GM12891 (cell line): ENCODE measurements at regions not wholly inside any gene's neighbourhood (a gene's known extent, or its start where the extent isn't known, plus 50 kb on each side); places are given as distances from the start of the nearest gene placed in this dataset.

Experiments used
- DNase-seq: peaks from one replicate; pipeline ENCODE4 v3.0.0; 2011; ENCODE audit warnings: low spot score; ENCODE audit not compliant: insufficient read length
- FAIRE-seq: peaks from 2 replicates; lab custom pipeline; 2011; peaks lifted over from hg19 to GRCh38; lab: Jason Lieb, UNC
- PAX5 ChIP-seq: IDR thresholded peaks from 2 replicates; pipeline ENCODE4 v1.6.1; 2011; ENCODE audit warnings: low read length, moderate library complexity, mild to moderate bottlenecking; ENCODE audit not compliant: insufficient read depth, severe bottlenecking
- POLR2A ChIP-seq: IDR thresholded peaks from 2 replicates; pipeline ENCODE4 v1.6.1; 2011; ENCODE audit warnings: low read depth, low read length, control low read depth
- POLR2AphosphoS5 ChIP-seq: IDR thresholded peaks from 2 replicates; pipeline ENCODE4 v1.6.1; 2011; ENCODE audit warnings: low read depth, low read length, control low read depth
- POU2F2 ChIP-seq: IDR thresholded peaks from 2 replicates; pipeline ENCODE4 v1.6.1; 2011; ENCODE audit warnings: low read depth, mild to moderate bottlenecking, control low read depth, low read length, moderate library complexity
- SPI1 ChIP-seq: IDR thresholded peaks from 2 replicates; pipeline ENCODE4 v1.6.1; 2011; ENCODE audit warnings: low read depth, low read length, control low read depth
- TAF1 ChIP-seq: IDR thresholded peaks from 2 replicates; pipeline ENCODE4 v1.6.1; 2011; ENCODE audit warnings: low read depth, low read length, control low read depth

DNA sequence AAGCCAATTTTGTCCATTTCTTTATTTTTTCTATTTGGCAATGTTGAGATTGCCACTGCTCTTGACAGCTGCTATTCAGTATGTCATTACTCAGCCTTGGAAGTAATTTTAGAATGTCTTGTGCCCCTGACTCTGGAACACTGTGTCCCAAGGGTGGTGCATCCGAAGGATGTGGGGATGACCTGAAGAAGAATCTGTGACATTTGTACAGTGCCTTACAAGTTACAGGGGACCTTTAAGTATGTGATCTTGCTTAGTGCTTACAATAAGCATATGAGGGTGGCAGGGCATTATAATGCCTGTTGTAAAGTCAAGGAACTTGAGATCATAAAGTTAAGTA is 239.5 kb downstream of the REEP3 start:
- TF ChIP-seq POLR2A (no peak), PAX5 (no peak), TAF1 (no peak)
- no peak for FAIRE-seq
- DNase-seq = no peak

DNA sequence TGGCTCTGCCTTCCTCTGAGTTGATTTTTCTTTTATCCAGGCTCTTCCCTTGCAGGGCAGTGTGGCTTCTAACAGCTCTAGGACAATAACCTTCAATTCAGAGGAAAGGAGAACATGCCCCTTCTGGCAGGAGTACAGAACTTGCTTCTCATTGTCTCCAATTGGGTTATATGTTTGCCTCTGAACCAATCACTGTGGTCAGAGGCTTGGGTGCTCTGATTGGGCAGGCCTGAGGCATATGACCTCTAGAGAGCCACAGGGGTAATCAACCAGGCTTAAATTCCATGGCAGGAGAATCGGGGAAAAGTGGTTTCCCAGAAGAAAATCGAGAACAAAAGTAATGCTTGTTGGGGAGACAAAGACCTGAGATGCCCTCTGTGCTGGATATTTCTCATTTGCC is 240.0 kb downstream of the REEP3 start:
- FAIRE-seq = no peak
- TF ChIP-seq POLR2A (no peak), POLR2AphosphoS5 (no peak), POU2F2 (no peak), PAX5 (no peak), TAF1 (no peak), SPI1 (no peak)
- DNase-seq = no peak

DNA sequence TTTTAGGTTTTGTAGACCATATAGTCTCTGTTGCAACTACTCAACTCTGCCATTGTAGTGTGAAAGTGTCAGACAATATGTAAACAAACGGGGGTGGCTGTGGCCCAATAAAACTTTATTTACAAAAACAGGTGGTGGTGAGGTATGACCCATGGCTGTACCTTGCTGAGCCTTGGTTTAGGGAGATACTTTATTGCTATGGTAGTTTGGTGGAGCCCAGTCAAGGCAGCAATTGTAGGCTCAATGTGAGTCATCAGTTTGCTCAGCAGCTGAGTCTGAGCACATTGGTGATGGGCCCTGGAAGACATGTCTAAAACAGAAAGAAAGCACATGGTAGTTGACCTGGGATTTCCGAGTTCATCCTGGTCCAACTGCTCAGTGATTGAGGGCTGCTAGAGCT is 242.5 kb downstream of the REEP3 start:
- TF ChIP-seq SPI1 (no peak), PAX5 (no peak), POLR2A (no peak), TAF1 (no peak), POU2F2 (no peak), POLR2AphosphoS5 (no peak)
- DNase-seq (no peak), FAIRE-seq (no peak)

DNA sequence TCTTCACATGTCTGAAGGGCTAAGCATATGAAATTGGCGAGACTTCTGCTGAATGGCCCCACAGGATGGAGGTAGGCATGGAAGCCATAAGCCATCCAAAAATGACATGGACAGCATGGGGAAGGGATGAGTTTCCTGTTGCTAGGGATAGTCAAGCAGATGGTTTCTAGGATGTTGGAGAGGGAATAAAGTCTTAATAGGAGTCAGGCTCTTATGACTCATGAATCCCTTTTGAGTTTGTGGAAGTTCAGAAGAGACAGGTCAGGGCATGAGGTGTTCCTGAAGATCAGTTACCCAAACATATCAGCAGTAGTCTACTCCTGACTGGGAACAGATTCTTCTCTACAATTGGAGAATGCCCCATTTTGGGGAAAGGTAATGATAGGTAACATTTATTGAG is 243.9 kb downstream of the REEP3 start:
- DNase-seq (no peak), FAIRE-seq (no peak)
- TF ChIP-seq POLR2A (no peak), POLR2AphosphoS5 (no peak)

DNA sequence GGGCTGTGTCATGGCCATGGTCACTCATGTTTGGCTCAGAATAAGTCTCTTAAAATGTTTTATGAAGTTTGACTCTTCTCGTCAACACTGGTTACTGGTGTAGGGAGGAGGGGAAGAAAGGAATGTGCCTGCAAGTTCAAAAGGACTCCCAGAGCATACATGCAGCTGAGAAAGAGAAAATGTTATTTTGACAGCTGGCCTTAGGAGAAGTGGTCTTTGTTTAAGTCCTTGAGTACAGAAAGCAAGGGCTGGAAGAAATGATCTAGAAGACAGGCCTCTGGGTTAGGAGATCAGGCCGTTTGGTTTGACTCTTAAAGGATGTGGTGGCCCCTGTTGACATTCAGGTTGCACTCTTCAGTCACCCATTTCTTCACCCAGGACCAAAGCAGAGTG is 245.5 kb downstream of the REEP3 start:
- TF ChIP-seq SPI1 (no peak), POLR2A (no peak), TAF1 (no peak), POLR2AphosphoS5 (no peak), POU2F2 (no peak), PAX5 (no peak)
- DNase-seq (no peak), FAIRE-seq (no peak)

DNA sequence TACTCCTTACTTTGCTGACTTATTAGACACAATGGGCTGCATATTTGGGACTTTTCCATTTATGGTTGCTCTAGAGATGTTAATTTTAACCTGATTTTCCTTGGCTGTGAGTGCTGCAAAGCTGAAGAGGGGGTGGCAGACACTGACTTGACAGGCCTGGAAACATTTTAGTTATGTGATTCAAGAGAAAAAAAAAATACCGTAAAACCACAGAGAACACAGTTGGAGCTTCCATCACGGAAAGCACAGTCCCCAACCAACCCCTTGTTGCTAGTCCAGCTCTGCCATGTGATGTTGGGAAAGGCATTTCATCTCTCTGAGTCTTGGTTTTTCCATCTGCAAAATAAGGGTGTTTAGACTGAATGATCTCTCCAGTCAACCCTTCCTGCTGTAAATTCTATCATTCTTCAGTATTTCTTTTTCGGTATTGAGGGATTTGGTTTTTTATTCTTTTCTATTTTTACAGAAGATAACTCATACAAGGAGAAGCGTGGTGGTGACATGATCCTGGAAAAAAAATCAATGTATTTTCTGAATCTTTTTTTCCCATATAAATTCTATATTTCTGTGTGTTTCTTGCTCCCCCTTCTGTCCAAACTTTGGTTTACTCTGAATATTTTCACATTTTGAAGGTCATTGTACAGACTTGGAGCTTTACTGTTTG is 246.1 kb downstream of the REEP3 start:
- TF ChIP-seq POU2F2 (no peak), SPI1 (no peak), PAX5 (no peak), POLR2AphosphoS5 (no peak)
- FAIRE-seq (no peak), DNase-seq (no peak)

DNA sequence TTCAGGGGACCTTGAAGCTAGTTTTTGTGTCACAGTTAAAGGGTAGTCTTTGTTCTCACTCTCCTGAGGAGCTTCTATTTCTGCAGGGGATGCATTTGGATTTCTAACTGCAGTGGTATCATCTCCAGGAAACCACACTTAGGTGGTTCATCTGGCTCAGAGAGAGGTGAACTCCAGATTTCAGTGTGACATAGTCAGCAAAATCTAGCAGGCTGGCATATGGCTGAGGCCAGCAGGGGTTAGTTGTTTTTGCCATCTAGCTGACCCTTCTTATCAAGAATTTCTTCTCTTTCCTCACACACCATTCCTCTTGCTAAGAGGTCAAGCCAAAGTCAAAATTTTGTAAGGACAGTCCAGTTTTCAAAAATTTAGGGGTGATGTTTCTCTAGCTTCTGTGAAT is 248.2 kb downstream of the REEP3 start:
- no peak for DNase-seq
- TF ChIP-seq TAF1 = no peak
- no peak for TF ChIP-seq POLR2AphosphoS5
- no peak for TF ChIP-seq POLR2A
- TF ChIP-seq POU2F2 = no peak
- no peak for TF ChIP-seq PAX5
- no peak for TF ChIP-seq SPI1
- FAIRE-seq = no peak

DNA sequence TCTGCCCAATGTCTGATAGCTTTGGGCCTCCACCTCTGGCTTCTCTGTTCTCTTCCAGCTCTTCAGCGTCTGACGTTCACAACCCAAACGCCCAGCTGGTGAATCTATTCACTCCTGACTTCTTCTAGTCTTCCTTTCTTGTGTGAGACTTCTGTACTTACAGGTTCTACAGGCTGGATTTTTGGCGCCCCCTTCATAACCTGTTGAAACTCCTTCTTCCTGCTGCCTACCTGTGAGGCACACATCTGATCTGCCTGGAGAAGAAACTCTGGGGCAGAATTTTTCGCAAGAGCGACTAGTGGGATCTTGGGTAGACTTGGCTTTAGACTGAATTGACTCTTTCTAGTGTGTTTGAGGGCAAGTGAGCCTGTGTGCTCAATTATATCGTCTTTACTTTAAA is 249.3 kb downstream of the REEP3 start:
- DNase-seq (no peak), FAIRE-seq (no peak)
- TF ChIP-seq POU2F2 (no peak), PAX5 (no peak)

DNA sequence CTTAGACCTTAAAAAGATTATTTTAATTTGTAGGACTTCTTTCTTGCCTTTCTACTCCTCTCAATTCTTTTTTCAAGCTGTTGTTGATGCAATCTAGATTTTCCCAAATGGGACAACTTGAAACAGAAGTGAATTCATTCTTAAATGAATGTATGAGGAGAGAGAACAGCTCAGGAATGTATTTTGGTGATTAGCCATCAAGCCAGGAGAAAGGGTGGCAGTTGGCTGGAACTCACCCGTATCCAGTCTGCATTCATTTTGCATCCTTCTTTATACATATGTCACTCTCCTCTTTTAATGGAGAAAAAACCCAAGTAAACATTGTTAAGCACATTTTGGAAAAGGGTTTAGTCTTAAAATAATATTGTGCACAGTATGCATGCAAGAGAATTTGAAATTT is 251.3 kb downstream of the REEP3 start:
- no peak for TF ChIP-seq SPI1
- no peak for TF ChIP-seq POU2F2
- TF ChIP-seq POLR2AphosphoS5 = no peak
- no peak for TF ChIP-seq POLR2A
- TF ChIP-seq TAF1 = no peak
- TF ChIP-seq PAX5 = no peak
- no peak for FAIRE-seq
- DNase-seq = no peak

DNA sequence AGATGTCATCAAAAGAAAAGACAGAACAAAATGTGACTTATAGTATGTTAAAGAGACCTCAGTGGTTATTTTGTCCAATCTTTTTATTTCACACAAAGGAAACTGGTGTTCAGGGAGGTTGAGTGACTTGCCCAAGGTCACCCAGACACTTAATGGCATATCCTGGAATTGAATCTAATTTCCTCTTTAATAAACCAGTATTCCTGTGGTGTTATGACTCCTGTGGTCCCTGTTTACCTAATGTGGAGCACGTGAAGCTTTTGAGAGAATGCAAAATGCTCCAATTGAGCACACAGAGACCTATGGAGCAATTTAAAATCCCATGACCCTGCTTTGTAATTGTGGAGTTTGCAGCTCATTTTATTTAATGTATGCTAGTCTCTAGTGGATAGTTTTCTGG is 251.9 kb downstream of the REEP3 start:
- TF ChIP-seq POLR2A (no peak), POU2F2 (no peak), POLR2AphosphoS5 (no peak), SPI1 (no peak), TAF1 (no peak), PAX5 (no peak)
- no peak for FAIRE-seq
- no peak for DNase-seq
